IMR-90 (cell line): ENCODE measurements at regions not wholly inside any gene's neighbourhood (a gene's known extent, or its start where the extent isn't known, plus 50 kb on each side); places are given as distances from the start of the nearest gene placed in this dataset.

ENCODE experiments used
- ATAC-seq: fragments of 200-7000 bp; cut with Tn5 transposase; 2 replicates; pipeline ENCODE4 v1.9.1; 2020; ENCODE audit warnings: low read depth, mild to moderate bottlenecking, moderate library complexity
- BruUV-seq: library from RNA; stranded (reverse); fragments of 400-500 nt; replicated peaks from 2 replicates; lab custom pipeline; 2021; lab: Mats Ljungman, UMichigan
- CTCF ChIA-PET: fragments of 300-600 bp; formaldehyde crosslinking; extraction: SDS; loops from one replicate; lab custom pipeline; 2021; ENCODE audit warnings: antibody characterized with exemption; lab: Yijun Ruan, JAX
- POLR2A ChIA-PET: fragments of 300-600 bp; sonication (Branson Sonifier 250); formaldehyde crosslinking; loops from one replicate; lab custom pipeline; 2022; ENCODE audit warnings: antibody characterized with exemption; ENCODE audit not compliant: unreplicated experiment; lab: Charles Lee
- DNase-seq: peaks from one replicate; pipeline ENCODE4 v3.0.0; 2013
- H2AFZ ChIP-seq: replicated peaks from 2 replicates; pipeline ENCODE3; 2013; ENCODE audit warnings: low read length, mild to moderate bottlenecking; ENCODE audit not compliant: poor library complexity
- H2AK5ac ChIP-seq: 2 replicates; pipeline ENCODE4 v1.6.1; 2013; ENCODE audit warnings: low read depth, low read length, inconsistent platforms
- H2AK9ac ChIP-seq: replicated peaks from 2 replicates; pipeline ENCODE3; 2013; ENCODE audit warnings: mild to moderate bottlenecking, low read depth, low read length, moderate library complexity; ENCODE audit not compliant: poor library complexity
- H2BK120ac ChIP-seq: 2 replicates; pipeline ENCODE4 v1.6.1; 2013; ENCODE audit warnings: low read depth, low read length, inconsistent platforms
- H2BK15ac ChIP-seq: 3 replicates; pipeline ENCODE4 v1.6.1; 2013; ENCODE audit warnings: low read depth, low read length, inconsistent platforms
- H2BK20ac ChIP-seq: 2 replicates; pipeline ENCODE4 v1.6.1; 2013; ENCODE audit warnings: low read depth, mild to moderate bottlenecking, inconsistent platforms, low read length, moderate library complexity
- H2BK5ac ChIP-seq: 2 replicates; pipeline ENCODE4 v1.6.1; 2013; ENCODE audit warnings: mild to moderate bottlenecking, low read depth, low read length, inconsistent platforms; ENCODE audit not compliant: poor library complexity, severe bottlenecking
- H3K14ac ChIP-seq: replicated peaks from 2 replicates; pipeline ENCODE4 v1.6.1; 2013; ENCODE audit warnings: low read depth, low read length, inconsistent platforms
- H3K18ac ChIP-seq: 2 replicates; pipeline ENCODE4 v1.6.1; 2013; ENCODE audit warnings: low read depth, low read length, control low read depth
- H3K23ac ChIP-seq: 2 replicates; pipeline ENCODE4 v1.6.1; 2013; ENCODE audit warnings: low read depth, low read length, inconsistent platforms
- H3K27ac ChIP-seq: 2 replicates; pipeline ENCODE4 v1.5.1; 2013; ENCODE audit warnings: mild to moderate bottlenecking, control low read depth, low read length; ENCODE audit not compliant: insufficient read depth
- H3K27me3 ChIP-seq: 2 replicates; pipeline ENCODE4 v1.6.1; 2013; ENCODE audit warnings: low read length; ENCODE audit not compliant: control insufficient read depth, insufficient read depth
- H3K36me3 ChIP-seq: 2 replicates; pipeline ENCODE4 v1.6.1; 2013; ENCODE audit warnings: low read length, mixed read lengths; ENCODE audit not compliant: control insufficient read depth, insufficient read depth
- H3K4ac ChIP-seq: 2 replicates; pipeline ENCODE4 v1.6.1; 2013; ENCODE audit warnings: low read depth, low read length, inconsistent platforms
- H3K4me1 ChIP-seq: 2 replicates; pipeline ENCODE4 v1.6.1; 2013; ENCODE audit warnings: low read length, mixed read lengths; ENCODE audit not compliant: control insufficient read depth, insufficient read depth
- H3K4me2 ChIP-seq: 2 replicates; pipeline ENCODE4 v1.6.1; 2013; ENCODE audit warnings: low read depth, mild to moderate bottlenecking, control low read depth, low read length, moderate library complexity
- H3K4me3 ChIP-seq: 2 replicates; pipeline ENCODE4 v1.5.1; 2013; ENCODE audit warnings: low read depth, mild to moderate bottlenecking, control low read depth, low read length, moderate library complexity; ENCODE audit not compliant: insufficient read depth
- H3K56ac ChIP-seq: 2 replicates; pipeline ENCODE4 v1.6.1; 2013; ENCODE audit warnings: low read length, inconsistent platforms; ENCODE audit not compliant: insufficient read depth; ENCODE audit errors: extremely low read depth
- H3K79me1 ChIP-seq, 2 experiments: 2 replicates each; pipeline ENCODE4 v1.6.1; 2013; ENCODE audit warnings: low read length in 2 of 2, inconsistent platforms in 1 of 2, low read depth in 1 of 2
- H3K9ac ChIP-seq: 2 replicates; pipeline ENCODE4 v1.6.1; 2013; ENCODE audit warnings: low read depth, low read length, control low read depth
- H3K9me1 ChIP-seq: 2 replicates; pipeline ENCODE4 v1.6.1; 2013; ENCODE audit warnings: low read length, inconsistent platforms; ENCODE audit not compliant: insufficient read depth
- H3K9me3 ChIP-seq: 2 replicates; pipeline ENCODE4 v1.6.1; 2013; ENCODE audit warnings: low read length; ENCODE audit not compliant: control insufficient read depth, insufficient read depth
- H4K20me1 ChIP-seq: 2 replicates; pipeline ENCODE4 v1.6.1; 2013; ENCODE audit warnings: low read length, inconsistent platforms; ENCODE audit not compliant: insufficient read depth
- H4K5ac ChIP-seq: 2 replicates; pipeline ENCODE4 v1.6.1; 2013; ENCODE audit warnings: mild to moderate bottlenecking, low read depth, low read length, control low read depth
- H4K8ac ChIP-seq, 2 experiments: 2 replicates each; pipeline ENCODE4 v1.6.1; 2013; ENCODE audit warnings: low read depth in 2 of 2, low read length in 2 of 2, control low read depth in 1 of 2, inconsistent platforms in 1 of 2
- H4K91ac ChIP-seq: 2 replicates; pipeline ENCODE4 v1.6.1; 2013; ENCODE audit warnings: low read depth, low read length, inconsistent platforms; ENCODE audit not compliant: insufficient read depth
- BHLHE40 ChIP-seq: fragments of 150-350 bp; IDR thresholded peaks from 2 replicates; pipeline ENCODE4 v1.6.1; 2016; ENCODE audit warnings: mild to moderate bottlenecking, low read depth, low read length
- CEBPB ChIP-seq: IDR thresholded peaks from 2 replicates; pipeline ENCODE4 v1.6.1; 2012; ENCODE audit warnings: low read depth, low read length, improper control_type of control experiment
- CHD1 ChIP-seq: IDR thresholded peaks from 2 replicates; pipeline ENCODE4 v1.6.1; 2012; ENCODE audit warnings: low read depth, low read length, improper control_type of control experiment
- CTCF ChIP-seq: conservative IDR thresholded peaks from 2 replicates; pipeline ENCODE4 v1.5.1; 2012; ENCODE audit warnings: mild to moderate bottlenecking, low read depth, low read length, improper control_type of control experiment
- ELK1 ChIP-seq: fragments of 150-350 bp; IDR thresholded peaks from 2 replicates; pipeline ENCODE4 v1.6.1; 2016; ENCODE audit warnings: low read depth, mild to moderate bottlenecking, low read length, moderate library complexity, borderline replicate concordance
- FOS ChIP-seq: fragments of 150-350 bp; IDR thresholded peaks from 2 replicates; pipeline ENCODE4 v1.6.1; 2016; ENCODE audit warnings: low read depth, low read length
- MAFK ChIP-seq: IDR thresholded peaks from 2 replicates; pipeline ENCODE4 v1.6.1; 2012; ENCODE audit warnings: low read depth, low read length, improper control_type of control experiment
- MXI1 ChIP-seq: IDR thresholded peaks from 2 replicates; pipeline ENCODE4 v1.6.1; 2012; ENCODE audit warnings: low read depth, mild to moderate bottlenecking, low read length, moderate library complexity, borderline replicate concordance
- NFE2L2 ChIP-seq: fragments of 150-350 bp; IDR thresholded peaks from 2 replicates; pipeline ENCODE4 v1.6.1; 2016; ENCODE audit warnings: low read depth, mild to moderate bottlenecking, low read length
- POLR2A ChIP-seq: IDR thresholded peaks from 2 replicates; pipeline ENCODE4 v1.6.1; 2012; ENCODE audit warnings: mild to moderate bottlenecking, low read depth, low read length
- RAD21 ChIP-seq: IDR thresholded peaks from 2 replicates; pipeline ENCODE4 v1.6.1; 2012; ENCODE audit warnings: low read length, improper control_type of control experiment
- RFX5 ChIP-seq: IDR thresholded peaks from 2 replicates; pipeline ENCODE4 v1.8.0; 2012; ENCODE audit warnings: low read depth, mild to moderate bottlenecking, low read length, moderate library complexity
- SMC3 ChIP-seq: fragments of 150-350 bp; IDR thresholded peaks from 2 replicates; pipeline ENCODE4 v1.6.1; 2016; ENCODE audit warnings: low read depth, mild to moderate bottlenecking, antibody characterized with exemption, low read length, moderate library complexity
- dilution Hi-C: fragments of 300-500 bp; cut with HindIII; formaldehyde crosslinking; loops from one replicate; pipeline ENCODE4 v1.14.3; 2018; ENCODE audit warnings: low sequenced_read_pairs; ENCODE audit not compliant: unreplicated experiment
- in situ Hi-C: fragments of 300-500 bp; cut with MboI; formaldehyde crosslinking; loops from 3 replicates; pipeline ENCODE4 v1.14.3; 2019; ENCODE audit warnings: low sequenced_read_pairs, inconsistent platforms, mixed read lengths
- intact Hi-C: fragments of 100-400 bp; cut with micrococcal nuclease; formaldehyde crosslinking; loops from 2 replicates; pipeline ENCODE4 v1.10.0; 2022
- TF ChIP-seq, protein P1 (sequence below): fragments of 150-350 bp; IDR thresholded peaks from 2 replicates; pipeline ENCODE4 v1.6.1; 2017; ENCODE audit warnings: mild to moderate bottlenecking, antibody characterized with exemption, low read length, low read depth

GRCh38 chr9:106634641-106635040 is 228.3 kb upstream of the ZNF462 start:
- TF ChIP-seq MXI1 = no peak
- TF ChIP-seq ELK1 = no peak
- no peak for TF ChIP-seq CTCF
- TF ChIP-seq NFE2L2 = no peak
- TF ChIP-seq POLR2A = no peak
- TF ChIP-seq CEBPB = no peak
- TF ChIP-seq MAFK = no peak
- no peak for TF ChIP-seq BHLHE40
- no peak for TF ChIP-seq FOS
- TF ChIP-seq RAD21 = no peak
- TF ChIP-seq, protein P1, sequence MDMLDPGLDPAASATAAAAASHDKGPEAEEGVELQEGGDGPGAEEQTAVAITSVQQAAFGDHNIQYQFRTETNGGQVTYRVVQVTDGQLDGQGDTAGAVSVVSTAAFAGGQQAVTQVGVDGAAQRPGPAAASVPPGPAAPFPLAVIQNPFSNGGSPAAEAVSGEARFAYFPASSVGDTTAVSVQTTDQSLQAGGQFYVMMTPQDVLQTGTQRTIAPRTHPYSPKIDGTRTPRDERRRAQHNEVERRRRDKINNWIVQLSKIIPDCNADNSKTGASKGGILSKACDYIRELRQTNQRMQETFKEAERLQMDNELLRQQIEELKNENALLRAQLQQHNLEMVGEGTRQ = no peak
- no peak for TF ChIP-seq SMC3
- no peak for TF ChIP-seq CHD1
- TF ChIP-seq RFX5 = no peak
- Histone ChIP-seq H3K14ac (no peak overlapping the region), H3K18ac (no peak overlapping the region), H3K4me2 (no peak overlapping the region), H3K4me1 (no peaks in the 10 kb centered on the region), H2AFZ (no peak overlapping the region), H3K9me3 (no peaks in the 10 kb centered on the region; the same call in 1 of the 2 replicates), H4K20me1 (no peaks in the 10 kb centered on the region), H3K36me3 (no peaks in the 10 kb centered on the region), H4K91ac (no peak overlapping the region), H2BK120ac (no peak overlapping the region), H3K23ac (no peak overlapping the region), H3K79me1 (no peaks in the 10 kb centered on the region), H4K5ac (no peak overlapping the region), H2BK20ac (no peak overlapping the region), H3K4me3 (no peak overlapping the region), H3K56ac (no peak overlapping the region), H4K8ac (no peak overlapping the region), H3K9me1 (no peaks in the 10 kb centered on the region), H3K27ac (no peak overlapping the region), H2AK9ac (no peak overlapping the region), H2BK5ac (no peak overlapping the region), H2BK15ac (no peak overlapping the region), H3K27me3 (no peaks in the 10 kb centered on the region), H3K9ac (no peak overlapping the region), H2AK5ac (no peak overlapping the region), H3K4ac (no peak overlapping the region)
- in situ Hi-C loops (no loop called here), dilution Hi-C loops (no loop called here), intact Hi-C loops (no loop called here)
- CTCF ChIA-PET = no interaction called here
- POLR2A ChIA-PET = no interaction called here
- no TSS peak for BruUV-seq
- ATAC-seq (no peak), DNase-seq (no peak)
